ENCODE measurements at regions not wholly inside any gene's neighbourhood (a gene's known extent, or its start where the extent isn't known, plus 50 kb on each side); places are given as distances from the start of the nearest gene placed in this dataset.

- Histone ChIP-seq H3K27ac (ENCODE audit: low read depth, low read length) (no peak overlapping the region), H3K27me3 (ENCODE audit: control insufficient read depth, insufficient read depth, low read length, poor library complexity, severe bottlenecking) (no peaks in the 10 kb centered on the region), H3K36me3 (ENCODE audit: control insufficient read depth, insufficient read depth, low read length) (no peaks in the 10 kb centered on the region), H3K4me1 (ENCODE audit: control insufficient read depth, insufficient read depth, low read length) (no peaks in the 10 kb centered on the region), H3K9ac (ENCODE audit: extremely low read depth, low read length, poor library complexity, severe bottlenecking) (no peak overlapping the region), H3K4me3 (ENCODE audit: low read length) (no peak overlapping the region), H3K9me3 (ENCODE audit: control insufficient read depth, low read length) (no peaks in the 10 kb centered on the region)
- WGBS, 2 experiments (ENCODE audit: insufficient coverage in 1 of 2, insufficient read length in 1 of 2): 69 to 84% methylated on average over 2 to 3 of the region's 3 CpGs
- Mint-ChIP-seq H3K36me3 (ENCODE audit: low read depth) (no peaks in the 10 kb centered on the region), H3K27ac (no peak overlapping the region), H3K9me3 (no peaks in the 10 kb centered on the region), H3K4me1 (peaks cover 4% of the 10 kb centered on the region), H3K27me3 (ENCODE audit: insufficient read depth) (no peaks in the 10 kb centered on the region), H3K4me3 (no peak overlapping the region)
- no peak for TF ChIP-seq CTCF (conservative IDR thresholded peaks at IDR 0.05)
- no peak for DNase-seq
These were observed 519.4 kb upstream of the NR5A2 start for GRCh38 chr1:199508072-199508471.

GRCh38 chr1:199508653-199509052, 518.9 kb upstream of the NR5A2 start:
- Mint-ChIP-seq H3K4me1 (peaks cover 4% of the 10 kb centered on the region), H3K9me3 (no peaks in the 10 kb centered on the region), H3K27ac (no peak overlapping the region), H3K36me3 (ENCODE audit: low read depth) (no peaks in the 10 kb centered on the region), H3K4me3 (no peak overlapping the region), H3K27me3 (ENCODE audit: insufficient read depth) (no peaks in the 10 kb centered on the region)
- Histone ChIP-seq H3K36me3 (ENCODE audit: control insufficient read depth, insufficient read depth, low read length) (no peaks in the 10 kb centered on the region), H3K27me3 (ENCODE audit: control insufficient read depth, insufficient read depth, low read length, poor library complexity, severe bottlenecking) (no peaks in the 10 kb centered on the region), H3K4me1 (ENCODE audit: control insufficient read depth, insufficient read depth, low read length) (no peaks in the 10 kb centered on the region), H3K4me3 (ENCODE audit: low read length) (no peak overlapping the region), H3K9ac (ENCODE audit: extremely low read depth, low read length, poor library complexity, severe bottlenecking) (no peak overlapping the region), H3K27ac (ENCODE audit: low read depth, low read length) (no peak overlapping the region), H3K9me3 (ENCODE audit: control insufficient read depth, low read length) (no peaks in the 10 kb centered on the region)
- no peak for DNase-seq
- WGBS, 2 experiments (ENCODE audit: insufficient coverage in 1 of 2, insufficient read length in 1 of 2): 80 to 89% methylated on average over 1 to 2 of the region's 2 CpGs
- no peak for TF ChIP-seq CTCF (conservative IDR thresholded peaks at IDR 0.05)

- TF ChIP-seq CTCF (conservative IDR thresholded peaks at IDR 0.05): no peak
- Histone ChIP-seq H3K27ac (ENCODE audit: low read depth, low read length) (no peak overlapping the region), H3K36me3 (ENCODE audit: control insufficient read depth, insufficient read depth, low read length) (no peaks in the 10 kb centered on the region), H3K4me1 (ENCODE audit: control insufficient read depth, insufficient read depth, low read length) (no peaks in the 10 kb centered on the region), H3K27me3 (ENCODE audit: control insufficient read depth, insufficient read depth, low read length, poor library complexity, severe bottlenecking) (no peaks in the 10 kb centered on the region), H3K9me3 (ENCODE audit: control insufficient read depth, low read length) (no peaks in the 10 kb centered on the region), H3K9ac (ENCODE audit: extremely low read depth, low read length, poor library complexity, severe bottlenecking) (no peak overlapping the region), H3K4me3 (ENCODE audit: low read length) (no peak overlapping the region)
- Mint-ChIP-seq H3K4me1 (peaks cover 4% of the 10 kb centered on the region), H3K36me3 (ENCODE audit: low read depth) (no peaks in the 10 kb centered on the region), H3K27ac (no peak overlapping the region), H3K4me3 (no peak overlapping the region), H3K9me3 (no peaks in the 10 kb centered on the region), H3K27me3 (ENCODE audit: insufficient read depth) (no peaks in the 10 kb centered on the region)
- no peak for DNase-seq
- WGBS, 2 experiments (ENCODE audit: insufficient coverage in 1 of 2, insufficient read length in 1 of 2): 93 to 100% methylated on average over 2 of the region's 2 CpGs
These were observed 518.1 kb upstream of the NR5A2 start for GRCh38 chr1:199509456-199509855.

Measured in endodermal cell (in vitro differentiated cells).